Activated T-helper 17 cell treated with anti-CD3 and anti-CD28 coated beads, Interleukin-2, amount 50 U/mL, for 72 hours (primary cell): ENCODE measurements at regions not wholly inside any gene's neighbourhood (a gene's known extent, or its start where the extent isn't known, plus 50 kb on each side); places are given as distances from the start of the nearest gene placed in this dataset.

Experiments
- ATAC-seq: fragments of 150-1000 bp; cut with Tn5 transposase; replicated peaks from 2 replicates; pipeline ENCODE4 v1.10.0; 2021; ENCODE audit warnings: mild to moderate bottlenecking, moderate library complexity
- H3K27ac Mint-ChIP-seq: one replicate; pipeline ENCODE4 v1.8.0; 2022; ENCODE audit warnings: mixed read lengths
- H3K27me3 Mint-ChIP-seq: one replicate; pipeline ENCODE4 v1.8.0; 2022; ENCODE audit warnings: mixed read lengths
- H3K36me3 Mint-ChIP-seq: one replicate; pipeline ENCODE4 v1.8.0; 2022; ENCODE audit warnings: low read depth, mild to moderate bottlenecking, mixed read lengths
- H3K4me1 Mint-ChIP-seq: one replicate; pipeline ENCODE4 v1.8.0; 2022; ENCODE audit warnings: mixed read lengths
- H3K4me3 Mint-ChIP-seq: one replicate; pipeline ENCODE4 v1.8.0; 2022; ENCODE audit warnings: mild to moderate bottlenecking, mixed read lengths
- H3K9me3 Mint-ChIP-seq: one replicate; pipeline ENCODE4 v1.8.0; 2022; ENCODE audit warnings: mixed read lengths

DNA sequence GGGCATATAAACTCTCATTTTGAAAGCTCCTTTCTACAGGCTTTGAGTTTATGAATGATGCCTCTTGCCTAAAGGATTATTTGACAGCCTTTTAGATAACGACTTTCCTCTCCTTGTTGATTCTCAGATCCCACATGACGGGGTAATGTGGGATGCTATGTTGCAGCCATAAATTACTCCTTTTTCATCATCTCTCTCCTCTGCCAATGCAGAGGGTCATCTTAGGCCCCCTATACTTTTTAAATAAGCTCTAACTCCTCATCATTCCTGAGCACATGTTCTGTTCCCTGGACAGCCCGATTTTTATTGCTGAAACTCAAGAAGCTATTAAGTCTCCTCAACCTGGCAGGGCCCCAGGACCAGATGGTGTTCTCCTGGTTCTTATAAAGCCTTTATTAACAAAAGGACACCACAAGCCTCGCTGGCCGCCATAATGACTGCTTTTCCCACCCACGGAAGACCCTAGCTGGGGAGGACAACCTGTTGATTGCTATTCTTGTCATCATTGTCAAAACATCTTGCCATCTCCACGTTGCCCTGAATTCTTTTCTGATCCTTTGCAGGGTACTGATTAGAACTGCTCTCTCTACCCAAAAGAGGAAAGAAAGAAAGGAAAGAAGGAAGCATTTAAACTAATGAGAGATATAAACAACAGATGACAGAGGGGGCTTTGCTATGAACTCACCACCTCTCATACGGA lies 150.7 kb downstream of the DHX15 start:
- no peaks in the 10 kb centered on the region for H3K36me3 Mint-ChIP-seq

DNA sequence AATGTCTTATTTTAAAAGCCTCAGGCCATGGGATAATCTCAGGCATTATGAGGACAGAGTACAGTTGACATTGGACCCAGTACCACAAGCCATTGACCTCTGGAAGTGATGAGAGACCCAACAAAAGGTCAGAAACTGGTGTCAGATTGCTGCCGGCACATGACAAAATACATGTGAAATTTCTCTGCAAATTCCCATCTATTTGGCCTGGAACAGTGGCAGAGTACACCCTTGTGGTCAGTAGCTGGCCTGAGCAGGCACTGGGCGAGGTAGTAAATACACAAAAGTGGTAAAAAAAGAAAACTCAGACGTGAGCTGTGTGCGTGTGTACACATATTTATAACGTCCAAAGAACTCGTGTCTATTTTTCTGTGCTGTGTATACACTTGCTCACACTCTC lies 155.5 kb downstream of the DHX15 start:
- ATAC-seq, result no peak
- Mint-ChIP-seq H3K27me3 (peaks cover 20% of the 10 kb centered on the region), H3K27ac (no peak overlapping the region), H3K4me1 (no peaks in the 10 kb centered on the region), H3K36me3 (no peaks in the 10 kb centered on the region), H3K9me3 (no peaks in the 10 kb centered on the region), H3K4me3 (no peak overlapping the region)

More for the DNA sequence above, 150.7 kb downstream of the DHX15 start:
- peaks cover 16% of the 10 kb centered on the region for H3K27me3 Mint-ChIP-seq
- H3K9me3 Mint-ChIP-seq, result no peaks in the 10 kb centered on the region
- ATAC-seq, result no peak
- no peak overlapping the region for H3K4me3 Mint-ChIP-seq
- no peak overlapping the region for H3K27ac Mint-ChIP-seq
- H3K4me1 Mint-ChIP-seq, result no peaks in the 10 kb centered on the region

DNA sequence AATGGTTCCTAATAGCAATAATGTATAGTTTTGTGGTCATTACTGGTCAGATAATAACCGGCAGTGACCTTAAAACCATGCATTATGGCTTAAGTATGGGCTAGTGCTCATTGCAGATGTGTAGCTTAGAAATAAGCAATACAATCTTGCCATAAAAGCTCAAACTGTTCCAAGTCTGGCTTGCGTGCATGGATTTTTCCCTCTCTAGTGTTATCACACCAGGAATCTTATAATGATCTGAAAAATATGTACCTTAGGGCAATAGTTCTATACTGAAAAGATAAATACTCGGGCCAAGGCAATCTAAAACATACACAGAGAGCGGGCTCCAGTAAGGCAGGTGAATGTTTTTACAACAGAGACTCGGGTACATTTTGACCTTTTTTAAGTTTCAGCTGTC lies 157.8 kb downstream of the DHX15 start:
- Mint-ChIP-seq H3K27ac (no peak overlapping the region), H3K4me3 (no peak overlapping the region), H3K27me3 (peaks cover 15% of the 10 kb centered on the region), H3K36me3 (no peaks in the 10 kb centered on the region), H3K9me3 (no peaks in the 10 kb centered on the region), H3K4me1 (no peaks in the 10 kb centered on the region)
- no peak for ATAC-seq

GRCh38 chr4:24425863-24426262 lies 158.5 kb downstream of the DHX15 start:
- H3K4me1 Mint-ChIP-seq, result no peaks in the 10 kb centered on the region
- no peak overlapping the region for H3K4me3 Mint-ChIP-seq
- H3K9me3 Mint-ChIP-seq, result no peaks in the 10 kb centered on the region
- no peak overlapping the region for H3K27ac Mint-ChIP-seq
- H3K27me3 Mint-ChIP-seq, result peaks cover 15% of the 10 kb centered on the region
- no peaks in the 10 kb centered on the region for H3K36me3 Mint-ChIP-seq
- no peak for ATAC-seq

DNA sequence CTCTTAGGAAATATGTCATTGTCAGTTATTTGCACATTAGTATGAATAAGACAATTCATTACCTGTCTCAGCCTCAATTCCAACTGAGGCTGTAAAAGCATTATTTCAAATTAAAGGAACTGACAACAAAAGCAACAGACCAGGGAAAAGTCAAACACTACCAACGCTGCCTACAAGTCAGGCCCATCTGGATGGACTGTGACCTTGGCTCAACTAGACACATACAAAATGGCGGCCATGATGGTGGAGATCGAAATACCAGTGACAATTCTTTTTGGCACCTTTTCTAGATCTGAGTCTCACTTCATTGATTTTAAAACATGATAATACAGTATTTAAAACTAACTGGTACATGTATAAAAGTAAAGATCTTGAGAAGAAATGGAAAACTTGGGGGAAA lies 160.7 kb downstream of the DHX15 start:
- Mint-ChIP-seq H3K4me1 (no peaks in the 10 kb centered on the region), H3K9me3 (no peaks in the 10 kb centered on the region), H3K27ac (no peak overlapping the region), H3K36me3 (no peaks in the 10 kb centered on the region), H3K4me3 (no peak overlapping the region), H3K27me3 (peaks cover 14% of the 10 kb centered on the region)
- no peak for ATAC-seq

DNA sequence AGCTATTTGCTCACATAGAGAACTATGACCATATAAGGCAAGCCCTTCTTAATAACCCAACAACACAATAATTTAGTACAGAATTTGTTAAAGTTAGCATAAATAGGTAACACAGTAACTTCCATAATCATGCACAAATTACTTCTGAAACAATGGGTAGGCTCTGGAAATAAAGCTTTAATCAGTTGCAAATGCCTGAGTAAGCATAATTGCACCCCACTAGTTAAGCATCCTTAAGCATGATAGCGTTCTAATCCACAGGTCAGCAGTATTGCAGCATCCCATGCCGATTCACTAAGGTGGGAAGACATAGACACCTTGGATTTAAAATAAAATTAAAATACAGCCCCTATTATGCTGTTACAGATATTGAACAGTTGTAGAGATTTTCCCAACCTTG lies 161.7 kb downstream of the DHX15 start:
- no peaks in the 10 kb centered on the region for H3K9me3 Mint-ChIP-seq
- H3K36me3 Mint-ChIP-seq, result no peaks in the 10 kb centered on the region
- no peak for ATAC-seq
- no peak overlapping the region for H3K4me3 Mint-ChIP-seq
- H3K27me3 Mint-ChIP-seq, result peaks cover 14% of the 10 kb centered on the region
- H3K4me1 Mint-ChIP-seq, result no peaks in the 10 kb centered on the region
- H3K27ac Mint-ChIP-seq, result no peak overlapping the region

- Mint-ChIP-seq H3K4me3 (no peak overlapping the region), H3K27me3 (peaks cover 4% of the 10 kb centered on the region), H3K9me3 (no peaks in the 10 kb centered on the region), H3K4me1 (no peaks in the 10 kb centered on the region), H3K27ac (no peak overlapping the region), H3K36me3 (no peaks in the 10 kb centered on the region)
- peak; percentile 70 for ATAC-seq
Measured at GRCh38 chr4:24419181-24420034, 164.9 kb downstream of the DHX15 start.

DNA sequence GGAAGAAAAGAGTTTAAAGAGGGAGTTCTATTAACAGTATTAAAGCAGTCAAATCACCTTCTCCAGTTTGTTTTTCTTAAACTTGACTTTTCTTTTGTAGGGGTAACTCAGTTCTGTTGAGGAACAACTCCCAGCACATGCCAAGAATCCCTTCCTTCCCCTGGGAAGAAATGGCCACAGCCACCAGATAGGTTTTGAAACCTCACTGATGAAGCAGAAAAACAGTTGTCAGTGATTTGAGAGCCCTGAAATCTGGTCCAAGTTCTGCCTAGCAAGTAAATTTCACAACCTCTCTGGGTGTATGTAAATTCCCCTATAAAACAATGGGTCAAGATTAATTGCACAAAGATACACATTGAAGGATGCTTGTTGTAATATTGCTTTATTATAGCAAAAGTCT lies 167.1 kb downstream of the DHX15 start:
- Mint-ChIP-seq H3K4me1 (no peaks in the 10 kb centered on the region), H3K4me3 (no peak overlapping the region), H3K36me3 (no peaks in the 10 kb centered on the region), H3K9me3 (no peaks in the 10 kb centered on the region), H3K27me3 (peaks cover 10% of the 10 kb centered on the region), H3K27ac (no peak overlapping the region)
- ATAC-seq, result no peak

DNA sequence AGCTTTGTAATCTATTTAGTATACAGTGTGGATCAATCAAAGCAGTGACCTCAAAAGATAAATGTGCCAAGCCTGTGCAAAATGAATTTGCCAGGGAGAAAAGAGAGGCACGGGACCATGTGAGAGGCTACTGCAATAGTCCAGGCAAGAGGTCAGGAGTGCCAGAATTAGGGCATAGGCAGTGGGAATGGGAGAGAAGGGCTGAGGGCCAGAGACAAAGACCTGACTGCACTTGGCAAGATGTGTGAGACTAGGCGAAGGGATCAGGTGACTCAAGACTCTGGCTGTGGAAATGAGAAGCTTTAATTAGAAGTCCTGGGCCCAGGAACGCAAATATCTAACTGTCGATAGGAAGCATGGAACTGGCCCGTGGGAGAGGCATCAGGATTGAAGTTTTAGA lies 168.1 kb downstream of the DHX15 start:
- Mint-ChIP-seq H3K27me3 (peaks cover 10% of the 10 kb centered on the region), H3K36me3 (no peaks in the 10 kb centered on the region), H3K4me1 (no peaks in the 10 kb centered on the region), H3K27ac (no peak overlapping the region), H3K4me3 (no peak overlapping the region), H3K9me3 (no peaks in the 10 kb centered on the region)
- ATAC-seq, result no peak

DNA sequence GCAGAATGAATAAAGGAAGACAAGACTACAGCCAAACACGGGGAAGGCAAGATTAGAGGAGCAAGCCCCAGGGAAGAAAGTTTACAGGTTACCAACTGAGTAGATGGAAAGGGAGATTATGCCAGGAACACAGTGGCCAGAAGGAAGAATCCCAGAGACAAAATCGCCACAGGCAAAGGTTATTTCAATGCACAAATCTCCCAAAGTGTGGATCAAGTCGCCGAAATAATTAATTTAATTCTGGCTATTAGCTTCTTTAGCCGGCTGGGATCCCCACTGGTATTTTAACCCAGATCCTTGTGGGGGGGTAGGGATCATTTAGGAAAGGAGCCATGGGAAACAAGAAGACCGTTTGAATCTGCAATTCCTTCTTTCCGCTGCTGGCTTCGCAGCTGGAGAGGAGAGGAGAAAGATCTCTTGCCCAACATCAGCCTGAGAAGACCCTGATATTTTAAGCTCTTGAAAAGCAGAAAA lies 171.0 kb downstream of the DHX15 start:
- H3K9me3 Mint-ChIP-seq, result no peaks in the 10 kb centered on the region
- H3K27me3 Mint-ChIP-seq, result peaks cover 6% of the 10 kb centered on the region
- no peak overlapping the region for H3K4me3 Mint-ChIP-seq
- no peaks in the 10 kb centered on the region for H3K4me1 Mint-ChIP-seq
- H3K36me3 Mint-ChIP-seq, result no peaks in the 10 kb centered on the region
- no peak overlapping the region for H3K27ac Mint-ChIP-seq
- ATAC-seq, result no peak

DNA sequence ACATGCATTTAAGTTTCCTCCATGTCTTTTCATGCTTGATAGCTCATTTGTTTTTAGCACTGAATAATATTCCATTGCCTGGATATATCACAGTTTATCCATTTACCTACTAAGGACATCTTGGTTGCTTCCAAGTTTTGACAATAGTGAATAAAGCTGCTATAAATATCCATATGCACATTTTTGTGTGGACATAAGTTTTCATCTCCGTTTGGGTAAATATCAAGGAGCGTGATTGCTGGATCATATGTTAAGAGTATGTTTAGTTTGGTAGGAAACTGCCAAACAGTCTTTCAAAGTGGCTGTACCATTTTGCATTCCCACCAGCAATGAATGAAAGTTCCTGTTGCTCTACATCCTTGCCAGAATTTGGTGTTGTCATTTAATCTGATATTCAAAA lies 172.5 kb downstream of the DHX15 start:
- H3K27me3 Mint-ChIP-seq, result peaks cover 6% of the 10 kb centered on the region
- no peaks in the 10 kb centered on the region for H3K4me1 Mint-ChIP-seq
- H3K9me3 Mint-ChIP-seq, result no peaks in the 10 kb centered on the region
- H3K36me3 Mint-ChIP-seq, result no peaks in the 10 kb centered on the region
- no peak overlapping the region for H3K27ac Mint-ChIP-seq
- no peak overlapping the region for H3K4me3 Mint-ChIP-seq
- ATAC-seq, result no peak

- no peaks in the 10 kb centered on the region for H3K4me1 Mint-ChIP-seq
- no peaks in the 10 kb centered on the region for H3K36me3 Mint-ChIP-seq
- H3K9me3 Mint-ChIP-seq, result no peaks in the 10 kb centered on the region
- no peak overlapping the region for H3K4me3 Mint-ChIP-seq
- ATAC-seq, result no peak
- H3K27ac Mint-ChIP-seq, result no peak overlapping the region
- peaks cover 7% of the 10 kb centered on the region for H3K27me3 Mint-ChIP-seq
Measured at GRCh38 chr4:24411299-24411698, 173.1 kb downstream of the DHX15 start.

DNA sequence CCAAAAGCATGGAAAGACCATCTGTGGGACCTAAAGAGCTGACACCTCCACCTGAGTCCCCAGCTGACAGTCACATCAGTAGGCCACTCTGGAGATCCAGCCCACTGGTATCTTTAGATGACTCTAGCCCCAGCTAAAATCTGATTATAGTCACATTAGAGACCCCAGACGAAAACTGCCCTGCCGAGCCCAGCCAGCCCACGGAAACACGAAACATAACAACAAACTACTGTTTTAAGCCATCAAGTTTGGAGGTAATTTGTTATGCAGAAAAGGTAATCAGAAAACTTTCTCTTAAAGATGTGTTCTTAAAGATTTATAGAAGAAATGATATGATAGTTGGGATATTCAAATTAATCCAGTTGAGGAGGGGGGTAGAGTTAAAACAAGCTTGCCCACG lies 175.7 kb downstream of the DHX15 start:
- H3K9me3 Mint-ChIP-seq, result no peaks in the 10 kb centered on the region
- H3K4me1 Mint-ChIP-seq, result no peaks in the 10 kb centered on the region
- H3K27me3 Mint-ChIP-seq, result peaks cover 14% of the 10 kb centered on the region
- no peak overlapping the region for H3K4me3 Mint-ChIP-seq
- H3K36me3 Mint-ChIP-seq, result no peaks in the 10 kb centered on the region
- no peak overlapping the region for H3K27ac Mint-ChIP-seq
- no peak for ATAC-seq

DNA sequence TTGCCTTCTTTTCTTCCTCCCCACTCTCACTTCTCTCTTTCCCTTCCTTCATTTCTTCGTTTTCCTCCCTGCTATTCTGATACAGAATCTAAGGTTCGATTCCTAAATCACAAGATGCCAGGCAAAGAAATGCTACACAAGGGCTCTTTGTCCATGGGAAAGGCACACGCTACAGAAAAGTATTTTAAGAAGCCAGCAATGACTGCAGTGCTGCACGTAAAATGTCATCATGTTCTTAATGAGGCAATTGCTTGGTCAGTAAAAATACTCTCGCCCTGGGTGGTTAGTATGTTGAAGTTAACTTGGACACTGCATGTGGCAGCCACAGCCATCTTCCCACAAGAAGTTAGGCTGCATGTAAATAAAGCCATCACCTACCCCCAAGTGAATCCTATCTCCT lies 178.4 kb downstream of the DHX15 start:
- no peak overlapping the region for H3K4me3 Mint-ChIP-seq
- H3K27me3 Mint-ChIP-seq, result peaks cover 8% of the 10 kb centered on the region
- no peak for ATAC-seq
- H3K9me3 Mint-ChIP-seq, result no peaks in the 10 kb centered on the region
- no peaks in the 10 kb centered on the region for H3K4me1 Mint-ChIP-seq
- H3K27ac Mint-ChIP-seq, result no peak overlapping the region
- no peaks in the 10 kb centered on the region for H3K36me3 Mint-ChIP-seq

DNA sequence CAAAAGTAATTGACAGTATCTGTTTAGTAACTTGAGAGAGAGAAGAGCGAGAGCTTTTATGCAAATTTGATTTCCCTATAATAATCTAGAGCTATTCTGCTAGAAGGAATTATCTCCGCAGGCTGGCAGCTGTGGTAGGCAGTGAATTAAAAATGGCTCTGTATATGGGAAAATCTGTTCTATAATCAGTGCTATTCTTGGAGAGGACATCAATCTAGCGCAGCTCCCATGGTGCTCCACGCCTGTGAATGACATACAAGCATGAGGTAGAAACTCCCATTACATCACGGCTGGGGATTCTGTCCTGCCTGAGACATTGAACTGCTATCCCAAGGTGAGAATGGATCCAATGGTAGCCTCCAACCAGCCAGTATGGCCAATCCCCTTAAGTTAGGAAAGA lies 179.0 kb downstream of the DHX15 start:
- H3K36me3 Mint-ChIP-seq, result no peaks in the 10 kb centered on the region
- H3K27me3 Mint-ChIP-seq, result peaks cover 8% of the 10 kb centered on the region
- H3K4me3 Mint-ChIP-seq, result no peak overlapping the region
- H3K9me3 Mint-ChIP-seq, result no peaks in the 10 kb centered on the region
- no peak for ATAC-seq
- H3K27ac Mint-ChIP-seq, result no peak overlapping the region
- no peaks in the 10 kb centered on the region for H3K4me1 Mint-ChIP-seq
